SKM-1 (cell line): ENCODE measurements at regions not wholly inside any gene's neighbourhood (a gene's known extent, or its start where the extent isn't known, plus 50 kb on each side); places are given as distances from the start of the nearest gene placed in this dataset.
"Not testable (repeated sequence)": the region's sequence is repeated elsewhere in the genome, so short reads cannot be mapped to it uniquely, and the experiment has no call there.

Experiments used
- DNase-seq: peaks from one replicate; lab custom pipeline; 2025; ENCODE audit not compliant: unreplicated experiment; lab: John Stamatoyannopoulos, UW

- no peak for DNase-seq
Observed at GRCh38 chr5:29017501-29017900, 1979.1 kb upstream of the CDH9 start.

- no peak for DNase-seq
Observed at GRCh38 chr5:29016067-29016466, 1977.7 kb upstream of the CDH9 start.

DNA sequence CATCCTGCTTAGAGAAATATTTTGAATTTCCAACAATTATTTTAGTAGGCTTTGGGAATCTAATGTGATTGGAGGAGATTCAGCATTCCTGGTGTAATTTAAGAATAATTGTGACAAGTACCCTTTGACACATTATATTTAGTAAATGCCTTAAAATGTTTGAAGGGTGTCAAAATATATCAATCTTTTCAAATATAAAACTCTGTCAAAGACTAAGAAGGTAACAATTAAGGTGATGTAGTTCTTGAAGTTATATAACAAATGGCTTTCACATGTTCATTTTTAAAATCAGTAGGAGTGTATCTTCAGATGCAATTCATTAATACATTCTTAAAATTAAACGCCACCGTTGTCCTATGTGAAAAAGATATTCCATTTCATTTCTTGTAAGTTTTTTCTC is 1977.1 kb upstream of the CDH9 start:
- no peak for DNase-seq

GRCh38 chr5:29005386-29005785 is 1967.0 kb upstream of the CDH9 start:
- DNase-seq, result no peak

GRCh38 chr5:29002481-29002880 is 1964.1 kb upstream of the CDH9 start:
- no peak for DNase-seq

- DNase-seq, result no peak
Observed at GRCh38 chr5:29001666-29002065, 1963.3 kb upstream of the CDH9 start.

DNA sequence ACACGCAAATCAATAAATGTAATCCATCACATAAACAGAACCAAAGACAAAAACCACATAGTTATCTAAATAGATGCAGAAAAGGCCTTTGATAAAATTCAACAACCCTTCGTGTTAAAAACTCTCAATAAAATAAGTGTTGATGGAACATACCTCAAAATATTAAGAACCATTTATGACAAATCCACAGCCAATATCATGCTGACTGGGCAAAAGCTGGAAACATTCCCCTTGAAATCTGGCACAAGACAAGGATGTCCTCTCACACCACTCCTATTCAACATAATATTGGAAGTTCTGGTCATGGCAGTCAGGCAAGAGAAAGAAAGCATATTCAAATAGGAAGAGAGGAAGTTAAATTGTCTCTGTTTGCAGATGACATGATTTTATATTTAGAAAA is 1946.3 kb upstream of the CDH9 start:
- DNase-seq, result no peak

DNA sequence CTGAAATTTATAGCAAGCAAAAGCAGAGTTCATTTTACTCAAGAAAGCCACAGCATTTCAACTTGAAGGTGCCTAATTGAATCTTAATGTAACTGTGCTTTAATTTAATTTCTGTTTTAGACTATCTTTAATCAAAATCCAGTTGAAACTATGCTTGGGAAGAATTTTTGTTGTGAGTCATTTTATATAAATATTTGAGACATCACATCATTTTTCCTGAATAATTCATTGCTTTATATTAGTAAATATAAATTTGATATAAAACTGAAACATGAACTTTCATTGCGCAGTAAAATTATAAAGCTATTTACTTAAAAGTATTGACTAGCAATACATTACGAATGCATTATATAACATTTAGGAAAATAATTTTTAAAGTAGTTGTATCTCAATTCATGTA is 1937.1 kb upstream of the CDH9 start:
- no peak for DNase-seq

GRCh38 chr5:28967848-28968247 is 1929.5 kb upstream of the CDH9 start:
- DNase-seq, result no peak

DNA sequence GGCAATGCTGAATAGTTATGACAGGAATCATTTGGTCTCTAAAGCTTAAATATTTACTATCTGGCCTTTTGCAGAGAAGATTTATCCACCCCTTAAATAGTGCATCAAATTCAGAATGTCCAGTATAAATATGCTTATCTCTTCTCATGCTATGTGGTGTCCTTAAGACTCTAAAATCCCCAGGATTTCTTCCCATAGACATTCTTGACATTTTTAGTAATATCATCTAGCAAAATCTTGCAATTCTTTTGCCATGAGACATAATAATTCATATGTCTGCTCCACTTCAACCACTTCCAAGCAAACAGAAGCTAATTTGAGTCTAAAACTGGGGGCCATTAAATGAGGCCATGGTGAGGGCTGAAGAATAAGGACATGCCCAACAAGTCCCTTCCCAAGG is 1923.4 kb upstream of the CDH9 start:
- no peak for DNase-seq

DNA sequence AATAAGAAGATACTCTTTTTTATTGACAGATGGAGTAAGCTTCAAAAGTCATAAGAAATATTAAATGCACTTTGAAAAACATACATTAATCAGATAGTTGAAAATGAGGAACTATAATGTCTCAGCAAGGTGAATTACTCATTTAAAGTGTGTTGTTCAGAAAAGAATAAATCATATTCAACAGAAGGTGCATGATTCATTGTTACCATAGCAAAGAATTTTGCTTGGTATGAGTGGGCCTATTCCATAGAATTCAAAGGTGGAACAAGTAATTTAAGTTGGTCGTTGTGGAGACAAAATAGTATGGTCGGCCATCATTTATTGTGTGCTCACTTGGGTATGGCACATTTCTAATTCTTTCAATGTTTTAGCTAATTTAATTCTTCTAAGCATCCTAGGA is 1920.2 kb upstream of the CDH9 start:
- no peak for DNase-seq

DNA sequence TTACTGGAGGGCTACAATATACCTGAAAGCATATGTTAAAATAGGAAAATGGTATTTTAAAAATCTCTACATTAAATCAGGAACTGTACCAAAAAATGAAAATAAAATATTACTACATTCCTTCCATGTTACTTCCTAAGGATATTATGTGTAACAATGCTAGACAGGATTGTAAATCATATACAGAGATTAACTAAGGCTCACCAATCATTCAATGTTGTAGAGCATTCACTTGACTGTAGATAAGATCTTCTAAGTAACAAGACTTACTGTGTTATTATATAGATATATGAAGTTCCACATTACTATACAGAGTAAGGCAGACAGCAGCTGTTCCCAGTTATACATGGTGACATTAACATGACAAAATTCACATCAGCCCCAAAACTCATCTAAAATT is 1919.1 kb upstream of the CDH9 start:
- no peak for DNase-seq

DNA sequence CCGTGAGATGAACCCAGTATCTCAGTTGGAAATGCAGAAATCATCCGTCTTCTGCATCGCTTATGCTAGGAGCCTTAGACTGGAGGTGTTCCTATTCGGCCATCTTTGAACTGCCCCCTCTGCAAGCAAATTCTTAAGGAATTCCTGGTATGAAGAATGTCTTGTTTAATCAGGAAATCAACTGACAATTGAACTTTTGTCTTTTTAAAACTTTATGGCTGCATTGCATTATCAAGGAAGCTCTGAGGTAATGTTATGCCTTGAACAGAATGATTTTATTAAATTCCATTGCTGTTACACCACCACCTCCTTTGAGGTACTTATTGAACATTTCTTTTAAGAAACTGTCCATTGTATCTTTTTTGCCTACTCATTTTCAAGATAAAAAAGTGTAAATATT is 1915.7 kb upstream of the CDH9 start:
- DNase-seq, result no peak

GRCh38 chr5:28947865-28948264 is 1909.5 kb upstream of the CDH9 start:
- no peak for DNase-seq

- DNase-seq, result no peak
Observed at GRCh38 chr5:28945859-28946258, 1907.5 kb upstream of the CDH9 start.

- not testable (repeated sequence) for DNase-seq
Observed at GRCh38 chr5:28929366-28929765, 1891.0 kb upstream of the CDH9 start.

DNA sequence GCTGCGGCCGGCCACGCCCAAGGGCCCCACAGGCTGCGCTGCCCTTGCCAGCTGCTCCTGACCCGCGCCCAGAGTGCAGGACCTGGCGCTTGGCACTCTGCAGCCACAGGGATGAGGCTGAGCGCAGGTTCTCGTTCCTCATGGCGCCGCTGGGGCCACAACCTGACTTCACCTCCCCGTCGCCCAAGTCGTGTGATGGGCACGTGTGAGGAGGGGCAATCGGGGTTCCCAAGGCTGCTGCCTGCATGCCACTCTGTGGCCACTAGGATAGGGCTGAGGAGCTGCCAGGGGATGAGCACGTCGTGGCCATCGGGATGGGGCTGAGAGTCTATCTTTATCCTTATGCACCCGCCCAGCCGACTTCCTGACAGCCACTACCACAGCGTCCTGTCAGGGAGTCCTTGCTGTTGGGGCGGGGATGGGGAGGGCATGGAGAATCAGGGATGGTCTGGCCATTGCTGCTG is 1890.0 kb upstream of the CDH9 start:
- DNase-seq, result not testable (repeated sequence)

DNA sequence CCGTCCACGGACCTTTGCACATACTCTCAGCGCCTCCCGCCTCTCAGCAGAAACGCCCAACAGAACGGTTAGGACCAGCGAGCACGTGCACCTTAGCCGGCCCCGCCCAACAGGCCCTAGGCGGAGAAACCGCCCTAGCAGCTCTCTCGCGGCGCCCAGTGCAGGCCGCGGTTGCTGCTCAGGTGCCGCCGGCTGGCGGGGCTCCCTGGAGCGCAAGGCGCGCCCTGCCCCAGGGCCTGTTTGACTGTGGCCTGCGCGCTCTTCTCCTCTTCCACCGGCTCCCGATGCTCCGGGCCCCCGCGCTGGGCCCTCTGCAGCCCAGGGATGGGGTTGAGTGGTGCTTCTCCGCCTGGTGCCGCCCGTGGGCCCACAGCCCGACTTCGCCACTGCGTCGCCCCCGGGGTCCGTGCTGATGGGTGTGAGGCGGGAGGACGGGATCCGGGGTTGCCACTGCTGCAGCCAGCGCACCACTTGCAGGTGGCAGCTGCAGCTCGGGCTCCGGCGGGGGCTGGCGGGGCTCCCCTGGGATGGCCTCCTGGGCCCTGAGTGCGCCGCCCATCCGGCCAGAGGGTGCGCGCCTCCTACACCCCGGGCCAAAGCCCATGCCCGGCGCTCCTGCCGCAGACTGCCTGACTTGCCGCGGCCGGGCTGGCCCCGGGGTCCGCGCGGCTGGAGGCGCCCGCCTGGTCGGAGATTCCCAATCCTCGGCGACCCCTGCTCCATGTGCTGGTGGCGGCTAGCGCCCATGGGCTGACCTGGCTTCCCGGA is 1889.4 kb upstream of the CDH9 start:
- DNase-seq, result no peak

GRCh38 chr5:28926422-28926821 is 1888.0 kb upstream of the CDH9 start:
- no peak for DNase-seq

GRCh38 chr5:28917631-28918030 is 1879.2 kb upstream of the CDH9 start:
- no peak for DNase-seq

- DNase-seq, result no peak
Observed at GRCh38 chr5:28914297-28914696, 1875.9 kb upstream of the CDH9 start.

DNA sequence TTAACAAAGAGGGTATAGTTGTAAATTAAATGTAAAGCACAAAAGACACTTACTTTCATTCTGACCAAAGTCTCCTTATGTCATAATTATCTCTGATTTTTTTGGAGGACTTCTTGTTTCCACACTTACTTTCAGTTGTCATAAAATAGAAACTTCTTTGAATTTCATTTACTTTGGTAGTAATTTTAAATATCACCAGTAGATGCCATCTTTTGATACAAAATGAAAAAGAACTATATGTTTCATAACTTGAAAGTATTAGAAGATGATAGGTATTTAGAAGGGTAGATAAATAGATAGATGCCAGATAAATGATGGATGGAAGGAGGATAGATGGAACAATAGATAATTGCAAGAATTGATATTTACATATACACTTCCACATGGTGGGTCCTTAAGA is 1865.3 kb upstream of the CDH9 start:
- no peak for DNase-seq

- DNase-seq, result no peak
Observed at GRCh38 chr5:28896949-28897348, 1858.6 kb upstream of the CDH9 start.
